NCI-H510A treated with DMSO at 0.1 percent for 48 hours (cell line): ENCODE measurements at regions not wholly inside any gene's neighbourhood (a gene's known extent, or its start where the extent isn't known, plus 50 kb on each side); places are given as distances from the start of the nearest gene placed in this dataset.
"Not testable (repeated sequence)": the region's sequence is repeated elsewhere in the genome, so short reads cannot be mapped to it uniquely, and the experiment has no call there.

Experiments used
- DNase-seq: peaks from one replicate; lab custom pipeline; 2025; lab: John Stamatoyannopoulos, UW

GRCh38 chr4:164095313-164096110 is 601.0 kb downstream of the TMA16 start:
- DNase-seq, result no peak

GRCh38 chr4:164096766-164097518 is 602.5 kb downstream of the TMA16 start:
- DNase-seq, result no peak

- DNase-seq, result not testable (repeated sequence)
Observed at GRCh38 chr4:164100741-164101365, 606.4 kb downstream of the TMA16 start.

- DNase-seq, result no peak
Observed at GRCh38 chr4:164108971-164109370, 614.5 kb downstream of the TMA16 start.

- DNase-seq, result no peak
Observed at GRCh38 chr4:164109503-164109902, 615.0 kb downstream of the TMA16 start.

- no peak for DNase-seq
Observed at GRCh38 chr4:164115236-164115635, 620.7 kb downstream of the TMA16 start.

- no peak for DNase-seq
Observed at GRCh38 chr4:164116286-164116685, 621.8 kb downstream of the TMA16 start.

- DNase-seq, result no peak
Observed at GRCh38 chr4:164134388-164134787, 619.5 kb upstream of the SMIM31 start.

GRCh38 chr4:164136180-164136616 is 617.7 kb upstream of the SMIM31 start:
- no peak for DNase-seq

GRCh38 chr4:164138521-164138920 is 615.4 kb upstream of the SMIM31 start:
- DNase-seq, result no peak

- DNase-seq, result no peak
Observed at GRCh38 chr4:164139291-164139690, 614.6 kb upstream of the SMIM31 start.

GRCh38 chr4:164141755-164142375 is 612.1 kb upstream of the SMIM31 start:
- DNase-seq, result not testable (repeated sequence)

- DNase-seq, result no peak
Observed at GRCh38 chr4:164154416-164154815, 599.5 kb upstream of the SMIM31 start.

- DNase-seq, result no peak
Observed at GRCh38 chr4:164169591-164169990, 584.3 kb upstream of the SMIM31 start.

GRCh38 chr4:164177153-164177552 is 576.8 kb upstream of the SMIM31 start:
- no peak for DNase-seq

- DNase-seq, result no peak
Observed at GRCh38 chr4:164177753-164178152, 576.2 kb upstream of the SMIM31 start.

GRCh38 chr4:164188236-164188635 is 565.7 kb upstream of the SMIM31 start:
- DNase-seq, result no peak

GRCh38 chr4:164192844-164193243 is 561.1 kb upstream of the SMIM31 start:
- no peak for DNase-seq

GRCh38 chr4:164193676-164194075 is 560.3 kb upstream of the SMIM31 start:
- DNase-seq, result no peak

GRCh38 chr4:164197556-164197955 is 556.4 kb upstream of the SMIM31 start:
- no peak for DNase-seq

- no peak for DNase-seq
Observed at GRCh38 chr4:164203476-164203875, 550.5 kb upstream of the SMIM31 start.

GRCh38 chr4:164204434-164204833 is 549.5 kb upstream of the SMIM31 start:
- DNase-seq, result no peak
